ENCODE measurements at regions not wholly inside any gene's neighbourhood (a gene's known extent, or its start where the extent isn't known, plus 50 kb on each side); places are given as distances from the start of the nearest gene placed in this dataset.
"Not testable (repeated sequence)": the region's sequence is repeated elsewhere in the genome, so short reads cannot be mapped to it uniquely, and the experiment has no call there.

DNA sequence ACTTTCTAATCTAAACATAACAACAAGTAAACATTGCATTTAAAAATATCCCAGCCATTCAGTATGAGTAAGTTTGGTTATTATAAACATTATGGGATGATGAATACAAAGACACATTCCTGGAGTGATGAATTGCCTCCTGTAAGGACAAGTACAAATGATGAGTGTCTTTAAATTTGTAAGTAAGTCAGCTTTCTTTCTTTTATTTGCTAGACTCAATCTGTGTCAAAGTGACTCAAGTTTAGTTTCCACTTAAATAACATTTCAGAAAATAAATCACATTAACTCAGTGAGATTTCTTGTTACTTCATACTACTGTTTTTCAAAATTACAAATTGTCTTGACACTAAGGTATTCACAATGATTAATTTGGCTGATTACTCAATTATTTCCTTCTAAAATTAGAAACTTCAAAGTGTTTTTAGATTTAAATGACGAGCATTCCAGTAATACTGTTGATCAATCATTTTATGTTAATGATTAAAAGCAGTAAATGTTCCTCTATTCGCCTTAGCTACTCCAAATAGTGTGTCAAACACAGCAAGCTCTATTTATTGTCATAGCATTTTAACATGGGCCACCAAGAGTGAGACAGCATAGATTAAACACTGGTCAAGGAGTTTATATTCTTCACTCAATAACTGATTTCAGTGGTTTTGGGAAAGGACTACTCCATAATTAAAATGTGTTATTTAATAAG lies 658.0 kb upstream of the MDGA2 start:
- DNase-seq = no peak

DNA sequence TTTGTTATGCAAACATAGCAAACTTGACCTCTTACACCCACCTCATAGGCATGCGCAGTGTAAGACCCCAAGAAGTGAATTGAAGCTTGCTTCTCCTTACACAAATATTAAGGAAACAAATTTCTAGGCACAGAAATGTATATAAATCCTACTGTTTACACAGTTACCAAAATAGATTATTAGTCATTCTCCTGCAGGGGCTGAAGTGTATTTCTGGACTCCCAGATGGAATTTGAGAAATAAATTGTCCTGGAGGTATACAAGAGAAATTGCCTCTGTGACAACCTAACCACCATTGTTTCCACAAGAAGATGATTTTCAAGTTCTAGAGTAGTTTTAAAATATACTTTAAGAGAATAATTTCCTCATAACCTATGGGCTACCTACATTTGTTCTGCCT lies 656.0 kb upstream of the MDGA2 start:
- no peak for DNase-seq

DNA sequence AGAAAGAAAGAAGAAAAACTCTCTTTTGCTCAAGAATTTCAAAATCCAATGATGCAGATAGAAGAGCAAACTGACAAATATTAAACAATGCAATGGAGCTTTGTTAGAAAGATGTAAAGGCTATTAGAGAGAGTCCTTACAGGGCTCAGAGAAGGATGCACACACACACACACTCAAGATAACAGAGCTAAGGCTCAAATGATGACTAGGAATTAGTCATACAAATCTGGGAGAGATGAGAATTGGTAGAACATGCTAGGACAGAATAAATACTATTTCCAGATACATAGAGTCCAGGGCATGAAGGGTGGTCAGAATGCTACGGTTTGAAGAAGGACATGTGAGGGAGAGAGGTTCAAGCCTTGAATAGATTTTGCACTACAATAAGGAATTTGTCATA lies 650.1 kb upstream of the MDGA2 start:
- no peak for DNase-seq

DNA sequence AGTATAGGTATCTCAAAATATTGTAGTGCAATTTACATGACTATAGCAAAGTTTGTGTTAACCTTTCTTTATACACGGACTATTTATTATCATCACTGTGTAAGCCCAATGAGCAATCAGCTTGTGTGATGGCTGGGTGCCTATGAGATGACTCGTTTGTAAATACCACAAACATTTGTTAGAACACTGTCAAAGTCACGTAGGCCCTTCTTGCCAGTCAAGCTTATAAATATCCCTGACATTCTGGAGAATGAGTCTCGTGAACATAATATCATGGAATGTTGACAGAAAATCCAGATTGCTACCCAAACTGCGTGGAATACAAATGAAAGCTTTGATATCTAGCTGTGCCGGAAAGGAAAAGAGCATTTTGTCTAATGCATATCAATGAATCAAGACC lies 648.3 kb upstream of the MDGA2 start:
- no peak for DNase-seq

DNA sequence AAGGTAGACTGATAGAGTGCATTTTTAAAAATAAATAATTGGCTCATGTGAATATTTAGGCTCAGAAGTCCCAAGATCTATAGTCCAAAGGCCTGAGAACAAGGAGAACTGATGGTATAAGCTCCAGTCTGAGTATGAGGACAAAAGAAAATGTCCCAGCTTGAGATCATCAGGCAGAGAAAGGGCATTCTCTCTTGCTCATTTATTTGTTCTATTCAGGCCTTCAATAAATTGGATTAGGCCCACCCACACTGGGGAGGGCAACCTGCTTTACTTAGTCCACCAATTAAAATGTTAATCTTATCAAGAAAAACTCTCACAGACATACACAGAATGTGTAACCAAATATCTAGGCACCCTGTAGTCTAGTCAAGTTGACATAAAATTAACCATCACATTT lies 644.4 kb upstream of the MDGA2 start:
- DNase-seq = no peak

DNA sequence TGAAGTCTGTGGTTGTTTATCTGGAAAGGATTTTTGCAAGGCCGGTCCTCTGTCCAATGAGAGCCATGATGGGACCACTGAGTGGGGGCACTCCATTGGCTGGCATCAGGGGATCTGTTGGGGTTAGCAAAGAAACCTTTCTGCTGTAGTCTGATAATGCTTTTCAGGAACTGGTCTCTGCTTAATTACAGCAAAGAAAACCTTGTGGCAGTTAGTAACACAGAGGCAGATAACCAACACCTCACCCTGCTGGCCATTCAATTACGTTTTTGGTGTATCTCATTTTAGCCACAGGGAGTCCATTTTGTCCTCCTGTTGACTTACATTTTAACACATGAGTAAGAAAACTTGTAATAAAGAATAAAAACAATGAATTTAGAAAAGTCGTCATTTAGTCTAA lies 629.3 kb upstream of the MDGA2 start:
- DNase-seq = no peak

DNA sequence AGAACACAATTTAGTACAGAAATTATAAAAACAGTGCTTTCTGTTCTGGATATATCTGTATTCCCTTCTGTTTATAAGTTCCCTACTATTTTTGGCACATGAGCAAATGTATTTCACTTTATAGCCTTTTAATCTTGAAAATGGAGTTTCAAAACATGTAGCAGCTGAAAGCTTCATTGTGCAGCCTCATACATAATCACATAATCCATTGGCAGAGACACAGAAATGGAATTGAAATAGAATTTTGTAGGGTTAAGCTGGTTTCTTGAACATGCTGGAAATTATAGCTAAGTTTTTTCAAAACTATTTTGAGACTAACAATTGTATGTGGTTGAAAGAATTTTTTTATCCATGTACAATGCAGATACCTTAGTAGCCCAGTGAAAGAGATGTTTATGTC lies 614.3 kb upstream of the MDGA2 start:
- no peak for DNase-seq

DNA sequence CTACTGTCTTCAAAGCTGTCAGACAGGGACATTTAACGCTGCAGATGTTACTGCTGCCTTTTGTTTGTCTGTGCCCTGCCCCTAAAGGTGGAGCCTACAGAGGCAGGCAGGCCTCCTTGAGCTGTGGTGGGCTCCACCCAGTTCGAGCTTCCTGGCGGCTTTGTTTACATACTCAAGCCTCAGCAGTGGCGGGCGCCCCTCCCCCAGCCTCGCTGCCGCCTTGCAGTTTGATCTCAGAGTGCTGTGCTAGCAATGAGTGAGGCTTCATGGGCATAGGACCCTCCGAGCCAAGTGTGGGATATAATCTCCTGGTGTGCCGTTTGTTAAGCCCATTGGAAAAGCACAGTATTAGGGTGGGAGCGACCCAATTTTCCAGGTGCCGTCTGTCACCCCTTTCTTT lies 609.8 kb upstream of the MDGA2 start:
- DNase-seq = not testable (repeated sequence)

DNA sequence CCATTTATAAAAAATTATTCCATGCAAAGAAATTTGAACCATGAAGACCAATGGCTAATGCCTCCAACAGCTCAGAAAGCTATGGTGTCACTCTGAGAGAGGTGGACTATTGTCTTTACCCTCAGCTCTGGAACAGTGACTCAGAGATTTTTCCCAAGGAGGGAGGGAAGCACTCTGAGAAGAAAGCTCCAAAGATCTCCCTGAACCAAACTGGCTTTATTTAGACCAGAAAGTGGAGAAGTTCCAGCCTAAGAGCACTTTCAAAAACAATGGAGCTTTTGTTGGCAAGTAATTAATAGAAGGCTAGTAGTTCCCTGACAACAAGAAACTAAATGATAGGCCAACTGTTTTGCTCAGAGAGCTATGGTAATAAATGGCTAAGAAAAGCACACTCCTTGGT lies 599.9 kb upstream of the MDGA2 start:
- DNase-seq = no peak

DNA sequence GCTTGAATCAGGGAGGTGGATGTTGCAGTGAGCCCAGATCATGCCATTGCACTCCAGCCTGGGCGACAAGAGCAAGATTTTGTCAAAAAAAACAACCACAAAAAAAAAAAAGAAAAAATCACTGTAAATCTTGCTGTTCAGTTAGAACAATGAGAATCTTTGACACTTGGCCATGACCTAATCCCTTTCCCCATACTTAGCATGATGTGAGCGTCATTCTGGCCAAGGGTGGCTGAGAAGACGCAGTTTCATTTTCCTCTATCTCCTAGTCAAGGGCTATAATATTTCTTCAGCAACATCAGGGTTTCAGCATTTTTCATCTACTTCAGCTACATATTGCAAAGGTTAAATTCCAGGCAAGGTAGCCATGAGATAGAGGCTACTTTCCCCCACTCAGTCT lies 599.4 kb upstream of the MDGA2 start:
- DNase-seq = no peak

DNA sequence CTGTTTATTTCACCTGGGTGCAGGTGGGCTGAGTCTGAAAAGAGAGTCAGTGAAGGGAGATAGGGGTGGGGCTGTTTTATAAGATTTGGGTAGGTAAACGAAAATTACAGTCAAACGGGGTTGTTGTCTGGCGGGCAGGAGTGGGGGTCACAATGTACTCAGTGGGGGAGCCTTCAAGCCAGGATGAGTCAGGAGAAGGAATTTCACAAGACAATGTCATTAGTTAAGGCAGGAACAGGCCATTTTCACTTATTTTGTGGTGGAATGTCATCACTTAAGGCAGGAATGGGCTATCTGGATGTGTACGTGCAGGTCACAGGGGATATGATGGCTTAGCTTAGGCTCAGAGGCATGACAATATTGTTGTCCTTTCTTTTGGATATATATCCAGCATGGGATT lies 592.5 kb upstream of the MDGA2 start:
- DNase-seq = not testable (repeated sequence)

DNA sequence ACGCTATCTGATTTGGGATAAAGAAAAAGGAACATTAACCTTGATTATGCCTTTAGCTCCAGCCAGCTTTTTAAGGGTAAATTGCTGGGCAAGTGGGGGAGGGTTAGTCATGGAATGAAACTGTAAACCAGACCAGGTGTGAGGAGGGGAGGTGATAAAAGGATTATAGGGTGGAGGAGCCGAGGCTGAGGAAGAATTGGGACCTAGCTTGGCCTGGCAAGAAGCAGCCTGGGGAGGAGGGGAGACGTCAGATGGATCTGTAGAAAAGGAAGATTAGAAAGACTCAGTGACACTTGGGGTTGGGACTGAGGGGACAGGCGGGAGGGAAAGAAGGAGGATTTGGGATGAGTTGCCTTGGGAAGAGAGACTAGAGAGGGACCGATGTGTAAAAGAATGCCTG lies 590.8 kb upstream of the MDGA2 start:
- DNase-seq = not testable (repeated sequence)

DNA sequence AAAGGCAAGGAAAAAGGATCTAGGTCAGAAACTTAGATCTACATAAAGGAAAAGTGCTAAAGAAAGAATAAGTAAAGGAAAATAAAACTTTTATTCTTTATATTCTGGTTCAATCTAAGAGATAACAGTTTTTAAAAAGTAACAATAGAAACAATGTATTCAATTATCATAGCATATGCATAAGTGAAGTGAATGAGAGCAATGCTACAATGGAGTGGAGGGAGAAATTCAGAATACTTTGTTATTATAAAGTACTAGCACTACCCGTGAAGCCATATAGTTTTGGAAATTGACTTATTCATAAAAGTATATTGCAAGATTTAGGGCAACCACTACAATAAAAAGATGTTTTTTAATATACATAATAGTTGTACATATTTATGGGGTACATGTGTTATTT lies 586.0 kb upstream of the MDGA2 start:
- no peak for DNase-seq

DNA sequence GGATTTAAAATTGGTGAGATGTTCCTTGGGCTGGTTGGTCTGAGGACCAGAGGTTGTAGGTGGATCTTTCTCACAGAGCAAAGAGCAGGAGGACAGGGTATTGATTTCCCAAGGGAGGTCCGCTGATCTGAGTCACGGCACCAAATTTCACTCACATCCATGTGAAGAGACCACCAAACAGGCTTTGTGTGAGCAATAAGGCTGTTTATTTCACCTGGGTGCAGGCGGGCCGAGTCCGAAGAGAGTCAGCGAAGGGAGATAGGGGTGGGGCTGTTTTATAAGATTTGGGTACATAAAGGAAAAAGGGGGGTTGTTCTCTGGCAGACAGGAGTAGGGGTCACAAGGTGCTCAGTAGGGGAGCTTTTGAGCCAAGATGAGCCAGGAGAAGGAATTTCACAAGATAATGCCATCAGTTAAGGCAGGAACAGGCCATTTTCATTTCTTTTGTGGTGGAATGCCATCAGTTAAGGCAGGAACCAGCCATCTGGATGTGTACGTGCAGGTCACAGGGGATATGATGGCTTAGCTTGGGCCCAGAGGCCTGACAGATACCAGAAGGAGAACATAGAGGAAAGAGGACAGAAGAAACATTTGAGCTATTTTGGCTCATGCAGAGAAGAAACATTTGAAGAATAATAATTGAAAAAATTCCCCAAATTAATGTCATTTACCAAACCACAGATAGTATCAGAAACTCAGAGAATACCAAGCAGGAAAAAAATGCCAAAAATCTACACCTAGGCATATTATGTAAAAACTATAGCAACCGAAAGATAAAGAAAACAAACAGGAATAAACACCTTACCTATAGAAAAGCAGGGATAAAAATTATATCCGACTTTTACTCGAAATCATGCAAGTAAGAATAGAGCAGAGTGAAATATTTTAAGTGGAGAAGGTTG lies 585.2 kb upstream of the MDGA2 start:
- DNase-seq = not testable (repeated sequence)

DNA sequence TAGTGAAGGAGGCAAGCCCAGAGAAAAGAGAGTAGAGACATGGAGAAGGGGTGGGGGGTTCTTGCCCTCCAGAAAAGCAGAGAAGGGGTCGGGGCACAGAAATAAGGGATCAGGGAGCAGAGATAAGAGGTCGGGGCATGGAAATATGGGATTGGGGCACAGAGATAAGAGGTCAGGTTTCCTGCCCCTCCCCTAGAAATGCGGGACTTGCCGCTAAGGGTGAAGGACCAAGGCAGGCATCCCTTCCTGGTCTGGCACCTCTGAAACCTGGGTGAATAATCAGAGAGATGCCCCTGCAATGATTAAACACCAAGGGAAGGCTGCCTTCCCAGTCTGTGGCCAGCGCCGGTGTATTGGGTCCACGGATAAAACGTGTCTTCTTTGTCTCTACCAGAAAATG lies 584.5 kb upstream of the MDGA2 start:
- not testable (repeated sequence) for DNase-seq

DNA sequence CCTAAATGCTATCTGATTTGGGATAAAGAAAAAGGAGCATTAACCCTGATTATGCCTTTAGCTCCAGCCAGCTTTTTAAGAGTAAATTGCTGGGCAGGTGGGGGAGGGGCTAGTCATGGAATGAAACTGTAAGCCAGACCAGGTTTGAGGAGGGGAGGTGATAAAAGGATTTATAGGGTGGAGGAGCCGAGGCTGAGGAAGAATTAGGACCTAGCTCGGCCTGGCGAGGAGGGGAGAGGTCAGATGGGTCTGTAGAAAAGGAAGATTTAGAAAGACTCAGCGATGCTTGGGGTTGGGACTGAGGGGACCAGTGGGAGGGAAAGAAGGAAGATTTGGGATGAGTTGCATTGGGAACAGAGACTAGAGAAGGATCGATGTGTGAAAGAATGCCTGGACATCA lies 583.8 kb upstream of the MDGA2 start:
- DNase-seq = not testable (repeated sequence)

DNA sequence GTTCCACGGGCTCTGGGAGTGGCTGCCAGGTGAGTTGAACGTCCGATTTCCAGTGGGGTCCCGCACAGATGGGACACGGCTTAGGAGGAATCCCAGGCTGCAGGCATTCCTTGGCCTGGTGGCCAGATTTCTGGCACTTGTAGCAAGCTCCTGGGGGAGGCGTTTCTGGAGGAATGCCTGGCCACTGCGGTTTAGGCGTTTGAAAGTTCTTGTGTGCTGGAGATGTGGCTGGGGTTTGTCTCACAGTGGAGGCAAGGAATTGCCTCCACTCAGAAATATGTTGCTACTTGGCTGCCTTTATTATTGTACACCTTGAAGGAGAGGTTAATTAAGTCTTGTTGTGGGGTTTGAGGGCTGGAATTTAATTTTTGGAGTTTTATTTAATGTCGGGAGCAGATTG lies 583.3 kb upstream of the MDGA2 start:
- DNase-seq = not testable (repeated sequence)

DNA sequence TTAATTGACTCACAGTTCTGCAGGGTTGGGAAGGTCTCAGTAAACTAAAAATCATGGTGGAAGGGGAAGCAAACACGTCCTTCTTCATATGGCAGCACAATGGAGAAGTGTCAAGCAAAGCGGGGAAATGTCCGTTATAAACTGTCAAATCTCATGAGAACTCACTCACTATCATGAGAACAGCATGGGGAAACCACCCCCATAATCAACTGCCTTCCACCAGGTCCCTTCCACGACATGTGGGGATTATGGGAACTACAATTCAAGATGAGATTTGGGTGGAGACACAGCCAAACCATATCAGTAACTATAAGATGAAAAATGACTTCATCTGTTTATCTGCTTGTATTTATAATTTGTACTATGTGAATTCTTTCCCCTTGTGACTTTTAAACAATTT lies 577.6 kb upstream of the MDGA2 start:
- DNase-seq = no peak

DNA sequence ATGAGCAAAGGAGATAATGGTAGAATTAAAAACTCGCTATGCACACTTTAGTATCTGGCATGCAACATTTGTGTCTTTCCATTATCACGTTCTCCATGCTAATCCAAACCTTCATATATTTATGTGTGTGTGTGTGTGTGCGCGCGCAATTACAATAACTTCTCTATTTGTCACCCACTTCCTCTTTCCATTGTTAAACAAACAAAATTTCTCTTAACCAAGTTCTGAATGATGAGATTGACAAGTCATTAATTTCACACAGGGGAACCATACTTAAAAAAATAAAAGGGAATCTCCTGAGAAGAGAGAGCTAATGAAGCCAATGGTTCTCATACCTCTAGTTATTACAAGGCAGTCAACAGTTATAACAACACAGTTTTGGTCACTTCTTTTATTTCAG lies 575.9 kb upstream of the MDGA2 start:
- DNase-seq = no peak

DNA sequence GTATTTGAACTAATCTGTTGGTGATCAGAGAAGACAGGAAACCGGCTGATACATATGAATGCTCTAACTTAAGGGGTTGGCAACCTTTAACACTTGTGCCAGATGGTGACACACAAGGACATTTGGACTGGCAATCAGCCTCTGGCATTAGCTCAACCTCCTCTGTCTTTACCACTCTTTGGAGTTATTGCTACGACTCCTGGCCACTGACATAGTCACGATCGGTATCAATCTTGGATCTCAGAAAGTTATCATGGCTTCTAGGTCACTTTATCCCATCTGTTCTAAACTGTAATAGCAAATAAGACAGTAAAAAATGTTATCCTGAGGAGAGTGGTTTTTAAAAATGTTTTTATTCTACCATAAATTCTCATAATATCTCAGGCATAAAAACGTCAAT lies 575.2 kb upstream of the MDGA2 start:
- DNase-seq = no peak

DNA sequence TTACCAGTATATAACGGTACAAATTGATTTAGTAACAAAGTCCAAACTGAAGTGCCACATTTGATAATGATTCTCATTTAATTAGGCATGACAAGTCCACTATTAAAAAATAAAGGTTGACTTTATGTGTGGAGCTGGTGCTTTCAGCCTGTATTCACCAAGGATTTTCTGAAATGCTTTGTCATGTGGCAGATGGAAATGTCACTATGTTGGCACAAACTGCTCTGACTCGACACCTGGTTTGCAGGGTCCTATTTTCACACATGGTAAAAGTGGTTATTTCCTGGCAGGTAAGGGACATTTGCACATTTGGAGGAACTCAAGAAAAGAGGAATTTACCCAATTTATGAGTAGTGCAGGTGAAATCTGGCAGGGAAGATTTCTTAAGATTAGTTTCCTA lies 572.6 kb upstream of the MDGA2 start:
- no peak for DNase-seq

DNA sequence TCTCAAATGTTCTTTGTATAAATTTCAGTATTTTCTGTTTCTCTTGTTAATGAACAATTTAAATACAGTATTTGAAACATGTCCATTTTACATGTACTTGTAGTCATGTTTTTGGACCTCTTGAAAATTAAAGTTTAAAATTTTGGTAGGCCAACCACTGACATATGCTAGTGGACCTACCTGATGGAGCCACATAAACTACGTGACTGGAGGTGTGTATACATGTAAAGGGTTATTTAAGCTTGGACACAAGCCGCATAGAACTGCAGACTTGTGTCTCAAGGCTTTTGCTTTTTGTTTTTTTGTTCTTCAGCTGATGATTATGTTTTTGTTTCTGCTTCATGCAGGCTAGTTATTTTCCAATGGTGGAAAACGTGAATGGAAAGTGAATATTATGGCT lies 568.5 kb upstream of the MDGA2 start:
- no peak for DNase-seq

DNA sequence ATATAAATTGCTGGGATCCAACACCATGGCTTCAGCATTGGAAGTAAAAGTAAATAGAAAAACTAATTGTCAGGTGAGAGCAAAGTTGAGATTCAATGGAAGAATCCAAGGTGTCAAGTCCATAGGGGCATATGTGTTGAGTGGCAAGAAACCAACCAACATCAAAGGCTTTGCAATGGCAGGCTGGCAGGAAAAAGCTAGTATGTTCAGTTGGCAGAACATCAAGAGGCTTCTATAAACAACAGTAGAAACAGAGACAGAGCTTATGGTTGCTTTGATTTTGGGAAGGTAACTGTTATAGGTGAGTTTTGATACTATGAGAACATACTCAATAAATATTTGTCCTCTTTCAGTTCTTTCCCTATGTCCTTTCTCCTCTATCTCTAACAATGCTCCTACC lies 553.7 kb upstream of the MDGA2 start:
- DNase-seq = no peak

DNA sequence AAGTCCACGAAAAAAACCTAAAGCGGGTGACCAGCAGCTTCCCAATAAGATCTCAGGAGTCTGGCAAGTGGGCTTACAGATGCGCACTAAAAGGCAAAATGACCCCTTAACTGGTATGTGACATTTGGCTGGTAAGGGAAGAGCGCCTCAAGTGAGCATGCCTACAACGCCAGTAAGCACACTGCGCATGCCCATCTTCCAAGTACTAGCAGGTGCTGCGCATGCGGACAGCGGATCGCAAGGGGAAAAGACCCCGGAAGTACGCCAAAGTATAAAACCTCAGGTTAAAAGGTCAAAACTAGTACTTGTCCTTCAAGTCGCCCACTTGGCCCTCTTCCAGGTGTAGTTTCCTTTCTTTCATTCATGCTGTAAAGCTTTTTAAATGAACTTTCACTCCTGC lies 518.5 kb upstream of the MDGA2 start:
- no peak for DNase-seq

DNA sequence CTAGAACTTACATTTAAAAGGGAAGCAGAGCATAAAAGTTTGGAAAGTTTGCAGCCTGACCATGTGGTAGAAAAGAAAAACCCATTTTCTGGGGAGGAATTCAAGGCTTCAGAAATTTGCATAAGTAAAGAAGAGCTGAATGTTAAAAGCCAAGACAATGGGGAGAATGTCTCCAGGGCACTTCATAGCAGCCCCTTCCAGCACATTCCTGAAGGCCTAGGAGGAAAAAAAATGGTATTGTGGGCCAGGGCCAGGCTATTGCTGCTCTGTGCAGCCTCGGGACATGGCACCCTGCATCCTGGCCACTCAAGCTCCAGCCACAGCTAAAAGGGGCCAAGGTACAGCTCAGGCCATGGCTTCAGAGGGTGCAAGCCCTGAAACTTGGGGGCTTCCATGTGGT lies 474.2 kb upstream of the MDGA2 start:
- not testable (repeated sequence) for DNase-seq
